Spleen (tissue), 7 donors: ENCODE measurements at regions not wholly inside any gene's neighbourhood (a gene's known extent, or its start where the extent isn't known, plus 50 kb on each side); places are given as distances from the start of the nearest gene placed in this dataset.

Experiments
- POLR2AphosphoS5 ChIP-seq, 3 donors: sonication (generic); formaldehyde crosslinking; IDR thresholded peaks; one replicate each; pipeline ENCODE4 v1.5.1; 2017; ENCODE audit warnings: antibody characterized with exemption in 3 of 3
- TF ChIP-seq, protein P1 (sequence below), 11 experiments: fragments of 200-600 bp in 7 of 11; fragments of 450-650 bp in 4 of 11; sonication (generic) in 4 of 11; IDR thresholded peaks in 8 of 11; conservative IDR thresholded peaks in 3 of 11; 1 replicate in 7 of 11; 2 replicates in 4 of 11; pipeline versions ENCODE4 v1.4.0 to v1.8.0; 2016 to 2021; ENCODE audit warnings: antibody characterized with exemption in 11 of 11, inconsistent platforms in 4 of 11, mild to moderate bottlenecking in 1 of 11
- donor health status: DM: no; HTN: no; CAD: no; lungs with moderate emphysema.
- donor health status: DM: no; HTN: no; CAD: no.
- donor health status: DM: no; HTN: no; CAD: no.

GRCh38 chr5:32935283-32935682, 224.2 kb downstream of the NPR3 start:
- TF ChIP-seq, protein P1, sequence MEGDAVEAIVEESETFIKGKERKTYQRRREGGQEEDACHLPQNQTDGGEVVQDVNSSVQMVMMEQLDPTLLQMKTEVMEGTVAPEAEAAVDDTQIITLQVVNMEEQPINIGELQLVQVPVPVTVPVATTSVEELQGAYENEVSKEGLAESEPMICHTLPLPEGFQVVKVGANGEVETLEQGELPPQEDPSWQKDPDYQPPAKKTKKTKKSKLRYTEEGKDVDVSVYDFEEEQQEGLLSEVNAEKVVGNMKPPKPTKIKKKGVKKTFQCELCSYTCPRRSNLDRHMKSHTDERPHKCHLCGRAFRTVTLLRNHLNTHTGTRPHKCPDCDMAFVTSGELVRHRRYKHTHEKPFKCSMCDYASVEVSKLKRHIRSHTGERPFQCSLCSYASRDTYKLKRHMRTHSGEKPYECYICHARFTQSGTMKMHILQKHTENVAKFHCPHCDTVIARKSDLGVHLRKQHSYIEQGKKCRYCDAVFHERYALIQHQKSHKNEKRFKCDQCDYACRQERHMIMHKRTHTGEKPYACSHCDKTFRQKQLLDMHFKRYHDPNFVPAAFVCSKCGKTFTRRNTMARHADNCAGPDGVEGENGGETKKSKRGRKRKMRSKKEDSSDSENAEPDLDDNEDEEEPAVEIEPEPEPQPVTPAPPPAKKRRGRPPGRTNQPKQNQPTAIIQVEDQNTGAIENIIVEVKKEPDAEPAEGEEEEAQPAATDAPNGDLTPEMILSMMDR (IDR thresholded peaks at IDR 0.05 in 8 of 11, conservative IDR thresholded peaks at IDR 0.05 in 3 of 11): no peak
- TF ChIP-seq POLR2AphosphoS5 (IDR thresholded peaks at IDR 0.05): no peak
